ENCODE measurements at regions not wholly inside any gene's neighbourhood (a gene's known extent, or its start where the extent isn't known, plus 50 kb on each side); places are given as distances from the start of the nearest gene placed in this dataset.

DNA sequence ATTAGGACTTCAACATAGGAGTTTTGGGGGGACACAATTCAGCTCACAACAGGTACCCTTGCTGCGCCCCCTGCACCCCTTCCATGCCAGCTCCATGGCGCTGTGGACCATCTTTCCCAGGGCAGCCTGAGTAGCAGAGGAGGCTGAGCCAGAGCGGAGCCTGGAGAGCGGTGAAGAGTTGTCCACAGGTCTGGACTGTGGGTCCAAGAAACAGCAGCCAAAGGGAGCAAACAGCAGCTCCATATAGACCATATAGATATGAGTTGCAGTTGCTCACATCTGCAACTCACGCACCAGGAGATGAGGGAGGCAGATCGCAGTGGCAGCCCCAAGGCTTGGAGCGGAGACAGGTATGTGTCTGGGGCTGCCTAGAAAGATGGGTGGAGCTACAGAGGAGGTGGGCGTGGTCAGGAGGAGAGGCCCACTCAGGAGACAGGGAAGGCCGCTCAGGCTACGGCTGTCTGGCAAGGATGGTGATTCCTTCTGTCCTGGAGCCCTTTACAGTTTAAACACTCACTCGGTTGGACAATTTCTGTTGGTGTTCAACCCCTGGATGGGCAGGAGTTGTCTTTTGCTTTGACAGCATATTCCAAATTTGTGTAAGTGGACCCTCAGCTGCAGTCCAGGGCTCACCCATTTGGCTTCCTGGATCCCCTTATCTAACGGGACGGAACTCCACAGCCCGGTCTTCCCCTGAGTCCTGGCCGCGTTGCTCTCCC is 155.1 kb downstream of the LPIN1 start:
- intact Hi-C loops (cut with micrococcal nuclease) (no loop called here), dilution Hi-C loops (cut with MboI; ENCODE audit: extremely low pct_ligation_motif_present, low sequenced_read_pairs) (no loop called here)
- no peak overlapping the region for H3K4me3 ChIP-seq (replicated peaks in 1 of 3; ENCODE audit: insufficient read depth in 1 of 3, low read depth in 1 of 3, low read length in 3 of 3)
- POLR2A ChIA-PET, result no interaction called here
- no peaks in the 10 kb centered on the region for H3K9me1 ChIP-seq (replicated peaks; ENCODE audit: control insufficient read depth, extremely low read depth, insufficient read depth, low read length)
- H3K9me3 ChIP-seq (replicated peaks; ENCODE audit: control insufficient read depth, insufficient read depth, low read length), result no peaks in the 10 kb centered on the region
- H2AFZ ChIP-seq (ENCODE audit: low read depth, low read length), result no peak overlapping the region
- H3K4me2 ChIP-seq (ENCODE audit: insufficient read depth, low read length), result no peak overlapping the region
- TF ChIP-seq JUN (IDR thresholded peaks at IDR 0.05; ENCODE audit: borderline replicate concordance, insufficient read depth, insufficient read length, low read depth) (no peak), MYC (IDR thresholded peaks at IDR 0.05; ENCODE audit: low read depth, low read length) (no peak), EZH2 (IDR thresholded peaks at IDR 0.05; ENCODE audit: borderline replicate concordance, low read depth, low read length, severe bottlenecking) (no peak), POLR2A (IDR thresholded peaks at IDR 0.05; ENCODE audit: low read depth, low read length) (no peak), FOS (IDR thresholded peaks at IDR 0.05; ENCODE audit: borderline replicate concordance, insufficient read depth, low read length) (no peak), POLR2AphosphoS5 (IDR thresholded peaks at IDR 0.05; ENCODE audit: insufficient read depth, low read depth, low read length) (no peak), GATA2 (IDR thresholded peaks at IDR 0.05; ENCODE audit: insufficient read depth, insufficient read length, low read depth, low read length) (no peak)
- TF ChIP-seq, protein P1, sequence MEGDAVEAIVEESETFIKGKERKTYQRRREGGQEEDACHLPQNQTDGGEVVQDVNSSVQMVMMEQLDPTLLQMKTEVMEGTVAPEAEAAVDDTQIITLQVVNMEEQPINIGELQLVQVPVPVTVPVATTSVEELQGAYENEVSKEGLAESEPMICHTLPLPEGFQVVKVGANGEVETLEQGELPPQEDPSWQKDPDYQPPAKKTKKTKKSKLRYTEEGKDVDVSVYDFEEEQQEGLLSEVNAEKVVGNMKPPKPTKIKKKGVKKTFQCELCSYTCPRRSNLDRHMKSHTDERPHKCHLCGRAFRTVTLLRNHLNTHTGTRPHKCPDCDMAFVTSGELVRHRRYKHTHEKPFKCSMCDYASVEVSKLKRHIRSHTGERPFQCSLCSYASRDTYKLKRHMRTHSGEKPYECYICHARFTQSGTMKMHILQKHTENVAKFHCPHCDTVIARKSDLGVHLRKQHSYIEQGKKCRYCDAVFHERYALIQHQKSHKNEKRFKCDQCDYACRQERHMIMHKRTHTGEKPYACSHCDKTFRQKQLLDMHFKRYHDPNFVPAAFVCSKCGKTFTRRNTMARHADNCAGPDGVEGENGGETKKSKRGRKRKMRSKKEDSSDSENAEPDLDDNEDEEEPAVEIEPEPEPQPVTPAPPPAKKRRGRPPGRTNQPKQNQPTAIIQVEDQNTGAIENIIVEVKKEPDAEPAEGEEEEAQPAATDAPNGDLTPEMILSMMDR (IDR thresholded peaks at IDR 0.05; ENCODE audit: extremely low read depth in 1 of 2, insufficient read depth in 1 of 2, low read depth in 1 of 2, low read length in 2 of 2), result no peak
- TF ChIP-seq, protein P2, sequence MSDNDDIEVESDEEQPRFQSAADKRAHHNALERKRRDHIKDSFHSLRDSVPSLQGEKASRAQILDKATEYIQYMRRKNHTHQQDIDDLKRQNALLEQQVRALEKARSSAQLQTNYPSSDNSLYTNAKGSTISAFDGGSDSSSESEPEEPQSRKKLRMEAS (IDR thresholded peaks at IDR 0.05; ENCODE audit: insufficient read depth, insufficient read length), result no peak
- no peak overlapping the region for H3K9ac ChIP-seq (replicated peaks; ENCODE audit: extremely low read depth, insufficient read depth, low read length)
- FAIRE-seq (no peak), DNase-seq (ENCODE audit: low read depth, low spot score) (no peak)
- H3K27me3 ChIP-seq (ENCODE audit: control insufficient read depth in 2 of 2, insufficient read depth in 2 of 2, low read length in 2 of 2), result no peaks in the 10 kb centered on the region
- no peaks in the 10 kb centered on the region for H3K4me1 ChIP-seq (ENCODE audit: control insufficient read depth, extremely low read depth, insufficient read depth, low read length)
- no TSS peak for BruUV-seq (replicated peaks)
- H3K27ac ChIP-seq (ENCODE audit: insufficient read depth, low read depth, low read length), result no peak overlapping the region
- H3K79me2 ChIP-seq (ENCODE audit: control insufficient read depth, insufficient read depth, low read length), result no peaks in the 10 kb centered on the region
- CTCF ChIA-PET, result no interaction called here
- no peaks in the 10 kb centered on the region for H3K36me3 ChIP-seq (ENCODE audit: control insufficient read depth in 2 of 2, extremely low read depth in 1 of 2, insufficient read depth in 2 of 2, low read length in 2 of 2)
- H4K20me1 ChIP-seq (replicated peaks; ENCODE audit: control insufficient read depth, extremely low read depth, insufficient read depth, low read length), result no peaks in the 10 kb centered on the region

Data from endothelial cell of umbilical vein (primary cell).